ENCODE measurements at regions not wholly inside any gene's neighbourhood (a gene's known extent, or its start where the extent isn't known, plus 50 kb on each side); places are given as distances from the start of the nearest gene placed in this dataset.
"Not testable (repeated sequence)": the region's sequence is repeated elsewhere in the genome, so short reads cannot be mapped to it uniquely, and the experiment has no call there.

GRCh38 chr2:143840601-143841000 lies 679.3 kb downstream of the ZEB2 start:
- no peak for DNase-seq

DNA sequence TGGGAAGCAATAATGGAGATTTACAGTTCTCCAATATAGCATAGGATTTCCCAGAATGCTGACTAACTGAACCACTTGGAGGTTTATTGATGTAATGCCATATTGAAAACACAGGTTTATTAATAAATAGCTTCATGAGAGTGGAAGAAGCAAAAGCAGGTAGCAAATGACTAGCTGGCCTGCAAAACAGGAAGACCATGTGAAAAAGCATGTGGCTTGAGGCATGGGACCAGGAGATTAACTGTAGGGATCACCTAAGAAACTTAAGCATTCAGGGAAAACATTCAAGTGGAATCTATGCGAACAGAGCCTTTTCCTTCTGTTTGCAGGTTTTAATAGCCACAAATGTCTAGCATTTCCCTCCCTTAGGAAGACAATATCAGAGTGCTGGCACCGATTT lies 679.7 kb downstream of the ZEB2 start:
- DNase-seq: no peak

DNA sequence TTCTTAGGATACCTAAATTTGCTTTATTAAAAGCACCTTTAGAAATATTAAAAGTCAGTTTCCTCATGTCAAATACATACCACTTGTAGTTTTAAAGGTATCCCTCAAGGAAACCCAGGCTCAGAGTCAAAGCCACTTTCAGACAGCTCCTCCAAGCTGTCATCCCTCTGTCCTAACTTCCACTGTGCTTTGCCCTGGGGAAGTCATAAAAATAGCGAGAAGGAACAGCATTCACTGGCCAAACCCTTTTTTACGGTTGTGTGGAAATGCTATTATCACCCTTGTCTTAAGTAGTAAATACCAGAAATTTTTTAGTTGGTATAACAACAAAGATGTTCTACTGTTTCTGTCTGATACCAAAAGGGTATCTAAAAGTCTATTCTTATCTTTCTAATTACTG lies 680.5 kb downstream of the ZEB2 start:
- no peak for DNase-seq

DNA sequence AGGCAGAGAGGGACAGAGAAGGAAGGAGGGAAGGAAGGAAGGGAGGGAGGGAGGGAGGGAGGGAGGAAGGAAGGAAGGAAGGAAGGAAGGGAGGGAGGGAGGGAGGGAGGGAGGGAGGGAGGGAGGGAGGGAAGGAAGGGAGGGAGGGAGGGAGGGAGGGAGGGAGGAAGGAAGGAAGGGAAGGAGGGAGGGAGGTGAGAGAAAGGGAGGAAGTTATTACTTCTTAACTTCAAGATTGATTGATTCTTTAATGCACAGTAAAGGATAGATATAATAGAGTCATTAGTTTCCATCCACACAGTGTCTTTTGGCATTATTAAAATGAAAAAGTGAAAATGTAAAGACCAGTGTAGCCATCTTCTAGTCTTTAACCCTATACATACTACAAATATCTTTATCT lies 682.9 kb downstream of the ZEB2 start:
- DNase-seq: not testable (repeated sequence)

- no peak for DNase-seq
Measured at GRCh38 chr2:143835481-143835880, 684.4 kb downstream of the ZEB2 start.

DNA sequence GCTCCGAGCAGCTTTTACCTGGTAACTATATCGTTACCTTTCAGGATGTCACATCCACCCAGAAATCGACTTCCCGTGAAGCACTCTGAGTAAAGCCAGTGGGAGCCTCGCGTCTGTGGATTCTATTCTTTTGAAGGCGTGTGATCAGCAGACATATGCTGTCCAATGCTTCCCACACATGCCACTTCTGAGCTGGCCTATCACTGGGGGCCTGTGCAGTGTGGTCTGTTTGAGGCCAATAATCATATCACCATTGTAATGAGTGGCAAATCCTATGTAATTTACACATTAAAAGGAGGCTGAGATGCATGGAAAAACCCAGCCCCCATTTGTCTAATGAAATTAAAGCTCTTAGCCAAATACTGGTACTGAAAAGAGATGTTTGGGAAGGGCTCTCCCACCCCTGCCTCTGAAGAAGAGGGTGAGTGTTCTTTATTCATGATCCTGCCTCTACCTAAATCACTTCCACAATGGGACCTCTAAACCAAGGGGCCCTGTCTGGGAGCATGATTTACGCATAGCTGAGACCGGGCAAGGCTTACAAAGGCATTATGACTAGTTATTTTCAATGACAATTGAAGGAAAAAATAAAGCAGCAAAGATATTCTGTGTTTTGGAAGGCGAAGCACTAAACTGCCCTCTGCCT lies 686.8 kb downstream of the ZEB2 start:
- no peak for DNase-seq

DNA sequence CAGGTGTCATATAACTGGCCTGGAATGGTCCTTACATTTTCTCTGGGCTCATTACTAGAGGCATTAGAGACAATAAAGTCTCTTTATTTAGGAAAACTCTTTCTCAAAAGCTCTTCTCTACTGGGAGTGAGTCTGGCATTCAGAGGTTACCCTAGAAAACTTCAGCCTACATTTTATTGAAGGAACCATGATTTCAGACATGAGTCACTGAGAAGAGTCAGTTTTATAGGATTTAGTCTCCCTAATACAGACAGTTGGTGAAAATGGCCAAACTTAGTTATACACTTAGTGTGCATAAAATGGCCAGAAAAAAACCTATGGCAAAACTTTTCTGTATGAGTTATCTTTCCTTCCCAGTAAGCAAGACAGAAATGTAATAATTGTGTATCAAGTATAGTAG lies 689.4 kb downstream of the ZEB2 start:
- DNase-seq: no peak

DNA sequence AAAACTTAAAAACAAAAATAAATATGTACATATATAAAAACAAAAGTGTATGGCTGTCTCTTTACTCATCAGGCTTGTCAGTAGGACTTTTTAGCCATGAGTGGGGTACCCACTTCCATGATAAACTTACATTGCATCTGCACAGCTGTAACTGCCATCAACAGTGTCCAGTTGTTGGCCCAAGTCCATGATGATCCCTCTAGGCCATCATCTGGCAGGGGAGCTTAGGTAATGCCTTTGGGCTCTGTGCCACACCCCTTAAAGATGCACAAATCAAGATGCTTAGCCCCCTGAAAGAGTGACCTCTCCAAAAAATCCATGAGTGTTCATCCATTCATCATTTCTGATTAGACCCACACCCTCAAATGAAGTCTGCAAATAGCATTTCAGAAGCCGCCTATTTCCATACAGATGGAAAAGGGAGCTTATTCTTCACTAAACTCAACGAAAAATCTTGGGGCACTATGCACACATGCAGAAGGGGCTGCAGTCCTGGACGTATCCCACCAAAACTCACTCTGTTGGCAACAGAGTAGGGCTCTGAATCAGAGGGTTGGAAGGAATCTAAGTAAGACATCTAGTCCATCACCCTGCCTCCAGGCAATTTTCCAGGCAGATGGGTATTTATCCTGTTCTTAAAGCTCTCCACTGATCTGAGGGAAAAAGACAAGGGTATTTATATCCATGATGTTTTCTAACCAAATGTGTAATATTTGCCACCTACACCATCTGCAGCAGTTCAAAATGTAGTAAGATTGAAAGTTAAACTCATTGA lies 691.0 kb downstream of the ZEB2 start:
- no peak for DNase-seq

- no peak for DNase-seq
Measured at GRCh38 chr2:143824791-143825190, 695.1 kb downstream of the ZEB2 start.

- DNase-seq: no peak
Measured at GRCh38 chr2:143823876-143824275, 694.7 kb downstream of the ARHGAP15 start.

DNA sequence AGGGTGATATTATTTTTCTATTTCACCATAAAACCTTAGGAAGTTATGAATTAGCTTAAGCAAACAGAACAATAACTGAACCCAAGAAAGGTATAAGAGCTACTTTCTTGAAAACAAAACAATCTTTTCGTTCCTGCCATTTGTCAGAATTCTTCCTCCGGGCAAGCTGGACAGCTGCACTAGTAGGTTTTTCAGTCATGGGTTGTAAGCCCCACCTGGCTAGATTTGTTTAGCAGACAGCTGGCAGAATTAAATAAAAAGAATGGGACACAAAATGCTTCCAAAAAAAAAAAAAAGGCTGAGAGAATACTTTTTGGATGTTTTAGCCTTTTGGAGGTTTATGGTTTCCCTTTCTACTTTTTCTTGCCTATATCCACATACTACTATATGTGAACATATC lies 694.1 kb downstream of the ARHGAP15 start:
- no peak for DNase-seq

GRCh38 chr2:143822736-143823135 lies 693.5 kb downstream of the ARHGAP15 start:
- no peak for DNase-seq

DNA sequence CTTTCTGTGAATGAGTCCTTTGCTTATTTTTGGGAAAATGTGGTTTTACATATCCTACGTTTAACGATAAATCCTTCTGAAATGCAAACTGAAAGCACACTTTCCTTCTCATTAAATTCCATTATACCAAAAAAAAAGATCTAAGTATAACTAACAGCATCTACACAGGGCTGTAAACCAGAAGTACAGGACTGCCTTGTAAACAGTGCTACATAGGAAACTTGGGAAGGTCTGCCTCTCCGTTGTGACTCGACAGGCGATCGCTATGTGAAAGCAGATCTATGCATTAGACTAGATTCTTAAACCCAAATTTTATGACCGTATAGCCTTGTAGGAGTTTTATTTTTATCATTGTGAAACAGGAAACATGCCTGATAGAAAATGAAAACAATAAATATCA lies 690.5 kb downstream of the ARHGAP15 start:
- no peak for DNase-seq

DNA sequence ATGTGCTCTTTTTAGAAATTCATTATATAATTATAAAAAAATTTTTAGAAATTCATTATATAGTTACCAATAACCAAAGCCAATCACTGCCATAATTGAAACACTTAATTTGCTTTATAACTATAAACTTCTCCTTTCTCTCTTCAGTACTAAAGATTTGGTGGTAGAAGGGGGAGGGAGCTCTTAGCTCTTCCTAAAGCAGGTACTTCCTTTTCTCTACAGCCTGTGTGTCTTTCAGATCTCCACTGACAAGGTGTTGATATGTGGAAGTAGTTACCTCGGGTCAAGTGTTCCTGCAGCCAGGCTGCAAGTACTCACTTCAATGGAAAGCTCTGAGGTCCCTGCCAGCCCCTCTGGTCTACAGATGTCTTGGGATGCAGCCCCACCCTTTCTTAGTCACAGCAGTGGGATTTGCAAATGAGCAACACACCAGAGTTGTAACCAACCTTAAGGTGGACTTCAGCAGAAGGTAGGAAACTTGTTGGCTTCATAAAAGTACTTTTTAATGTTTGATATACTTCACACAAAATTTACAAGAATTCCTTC lies 690.0 kb downstream of the ARHGAP15 start:
- DNase-seq: no peak
